HG03060 (cell line): ENCODE measurements at regions not wholly inside any gene's neighbourhood (a gene's known extent, or its start where the extent isn't known, plus 50 kb on each side); places are given as distances from the start of the nearest gene placed in this dataset.
"Not testable (repeated sequence)": the region's sequence is repeated elsewhere in the genome, so short reads cannot be mapped to it uniquely, and the experiment has no call there.

ENCODE experiments used
- ATAC-seq: cut with Tn5 transposase; IDR thresholded peaks from one replicate; pipeline ENCODE4 v1.9.1; 2021; ENCODE audit warnings: low read depth, moderate number of reproducible peaks; ENCODE audit not compliant: unreplicated experiment

DNA sequence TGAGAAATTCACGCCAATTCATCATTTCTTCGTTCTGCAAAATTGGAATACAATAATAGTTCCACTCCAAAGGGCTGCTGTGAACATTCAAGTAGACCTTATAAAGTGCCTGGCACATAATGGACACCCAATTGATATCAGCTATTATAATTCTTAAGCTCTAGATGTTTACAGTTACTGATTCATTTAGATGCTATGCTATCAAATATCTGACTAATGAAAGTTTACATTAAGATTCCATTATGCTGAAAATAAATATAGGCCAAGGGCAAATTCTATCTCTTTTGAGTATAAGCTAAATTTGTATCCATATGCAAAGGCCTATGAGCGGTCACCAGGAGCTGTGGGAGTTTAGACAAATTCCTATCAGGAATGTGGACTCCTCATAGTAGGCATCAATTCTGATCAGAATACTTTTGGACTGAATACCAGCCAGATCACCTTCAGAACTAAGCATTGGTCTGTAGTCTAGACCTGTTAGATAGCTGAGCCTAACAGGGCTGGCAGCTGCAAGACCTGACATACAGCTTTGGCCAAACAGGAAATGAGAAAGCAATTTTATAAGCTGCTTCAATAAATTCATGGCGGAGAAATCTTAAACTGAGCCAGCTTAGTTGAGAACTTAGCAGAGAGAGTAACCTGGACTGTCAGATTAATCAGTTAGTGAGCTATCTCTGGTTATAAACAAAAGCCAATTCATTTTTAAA lies 384.3 kb upstream of the ACTRT1 start:
- ATAC-seq = no peak

GRCh38 chrX:128425546-128425945 lies 373.3 kb upstream of the ACTRT1 start:
- no peak for ATAC-seq

- ATAC-seq = no peak
Measured at GRCh38 chrX:128408842-128409241, 356.6 kb upstream of the ACTRT1 start.

- no peak for ATAC-seq
Measured at GRCh38 chrX:128396601-128397000, 344.4 kb upstream of the ACTRT1 start.

- ATAC-seq = not testable (repeated sequence)
Measured at GRCh38 chrX:128383846-128384245, 331.6 kb upstream of the ACTRT1 start.

DNA sequence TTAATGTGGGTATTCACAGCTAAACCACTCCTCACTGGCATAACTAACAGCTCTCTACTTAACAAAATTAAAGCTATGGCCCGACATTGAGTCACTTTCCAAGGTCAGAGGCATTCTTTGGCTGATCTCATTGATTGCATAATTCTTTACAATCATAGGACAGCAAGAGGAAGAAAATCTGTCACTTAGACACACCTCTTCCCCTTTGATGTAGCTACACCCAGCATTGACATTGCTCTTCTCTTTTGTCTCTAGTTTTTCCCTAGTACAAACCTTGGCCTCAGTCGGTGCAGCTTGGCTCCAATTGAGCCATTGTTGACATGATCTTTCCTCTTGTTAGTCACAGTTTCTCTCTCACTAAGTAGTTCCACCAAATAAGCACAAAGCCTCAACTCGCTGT lies 313.3 kb upstream of the ACTRT1 start:
- ATAC-seq = no peak

DNA sequence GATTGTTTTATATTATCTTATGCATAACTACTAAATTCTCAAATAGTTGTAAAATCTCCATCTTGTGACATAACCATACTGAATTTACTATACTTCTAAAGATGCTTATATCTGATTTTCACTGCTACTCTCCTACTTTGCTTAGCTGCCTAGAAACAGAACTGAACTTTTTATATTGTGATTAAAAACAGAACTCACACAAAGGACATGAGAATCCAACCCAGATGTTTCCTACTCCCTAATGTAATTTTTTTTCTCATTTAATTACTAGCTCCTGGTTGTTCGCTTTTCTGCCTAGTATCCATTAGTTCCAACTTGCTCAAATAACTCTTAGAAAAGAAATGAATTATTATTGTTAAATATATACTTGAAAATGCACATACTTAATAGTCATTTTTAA lies 283.5 kb upstream of the ACTRT1 start:
- ATAC-seq = no peak

- ATAC-seq = no peak
Measured at GRCh38 chrX:128334821-128335220, 282.6 kb upstream of the ACTRT1 start.

DNA sequence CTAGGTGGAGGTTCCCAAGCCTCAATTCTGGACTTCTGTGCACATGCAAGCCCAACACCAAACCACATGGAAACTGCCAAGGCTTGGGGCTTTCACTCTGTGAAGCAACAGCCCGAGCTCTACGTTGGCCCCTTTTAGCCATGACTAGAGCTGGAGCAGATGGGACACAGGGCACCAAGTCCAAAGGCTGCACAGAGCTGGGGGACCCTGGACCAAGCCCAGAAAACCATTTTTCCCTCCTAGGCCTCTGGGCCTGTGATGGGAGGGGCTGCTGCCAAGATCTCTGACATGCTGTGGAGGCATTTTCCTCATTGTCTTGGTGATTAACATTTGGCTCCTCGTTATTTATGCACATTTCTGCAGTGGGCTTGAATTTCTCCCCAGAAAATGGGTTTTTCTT lies 258.7 kb upstream of the ACTRT1 start:
- no peak for ATAC-seq

DNA sequence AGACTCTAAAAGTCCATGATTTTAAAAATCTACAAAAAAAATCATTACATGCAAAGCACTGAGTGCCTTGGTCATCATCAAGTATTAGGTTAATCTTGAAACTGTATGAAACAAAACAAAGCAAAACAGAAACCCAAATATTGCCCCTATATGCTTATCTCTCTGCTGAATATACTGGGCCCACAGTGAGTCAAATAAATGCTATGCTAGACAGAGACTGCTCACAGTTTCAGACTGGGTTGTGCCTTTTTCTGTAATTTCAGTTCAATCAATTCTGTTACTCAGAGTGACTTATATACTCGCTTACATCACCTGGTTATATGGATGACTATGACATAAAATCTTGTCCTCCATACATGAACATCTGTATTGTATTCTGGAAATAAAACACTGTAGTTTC lies 257.1 kb upstream of the ACTRT1 start:
- no peak for ATAC-seq

GRCh38 chrX:128294198-128294597 lies 242.0 kb upstream of the ACTRT1 start:
- ATAC-seq = no peak

- ATAC-seq = no peak
Measured at GRCh38 chrX:128287693-128288092, 235.5 kb upstream of the ACTRT1 start.

GRCh38 chrX:128250621-128251020 lies 198.4 kb upstream of the ACTRT1 start:
- no peak for ATAC-seq

GRCh38 chrX:128216364-128216763 lies 164.2 kb upstream of the ACTRT1 start:
- no peak for ATAC-seq

GRCh38 chrX:128165884-128166408 lies 113.7 kb upstream of the ACTRT1 start:
- ATAC-seq = no peak

- no peak for ATAC-seq
Measured at GRCh38 chrX:128156204-128156603, 104.0 kb upstream of the ACTRT1 start.

GRCh38 chrX:128142745-128143144 lies 90.5 kb upstream of the ACTRT1 start:
- ATAC-seq = no peak

DNA sequence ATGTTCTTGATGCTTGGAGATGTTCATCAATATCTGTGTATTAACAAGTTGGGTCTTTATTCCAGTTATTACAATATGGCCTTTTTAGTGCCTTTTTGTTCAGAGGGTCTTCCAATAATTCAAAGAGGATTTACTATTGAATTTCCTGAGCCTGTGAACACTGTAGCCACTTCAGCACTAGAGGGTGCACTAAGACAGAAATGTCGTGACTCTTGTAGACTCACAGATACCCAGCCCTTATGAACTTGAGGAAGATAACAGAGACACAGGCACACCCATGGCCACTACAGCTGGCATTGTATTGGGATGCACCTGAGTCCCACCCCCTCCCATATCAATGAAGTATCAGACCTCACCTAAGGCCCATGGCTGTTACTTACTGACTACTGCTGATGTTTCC lies 54.4 kb upstream of the ACTRT1 start:
- ATAC-seq = no peak

DNA sequence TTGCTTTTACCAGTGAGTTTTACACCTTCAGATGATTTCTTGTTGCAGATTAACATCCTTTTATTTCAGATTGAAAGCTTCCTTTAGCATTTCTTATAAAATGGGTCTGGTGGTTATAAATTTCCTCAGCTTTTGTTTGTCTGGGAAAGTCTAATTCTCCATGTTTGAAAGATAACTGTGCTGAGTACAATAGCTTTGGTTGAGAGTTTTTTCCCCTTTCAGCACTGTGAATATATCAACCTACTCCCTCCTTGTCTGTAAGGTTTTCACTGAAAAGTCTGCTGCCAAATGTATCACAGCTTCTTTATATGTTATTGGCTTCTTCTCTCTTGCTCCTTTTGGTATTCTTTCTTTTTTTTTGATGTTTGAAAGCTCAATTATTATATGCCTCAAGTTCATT lies 53.5 kb upstream of the ACTRT1 start:
- no peak for ATAC-seq
